RWPE2 (cell line): ENCODE measurements at regions not wholly inside any gene's neighbourhood (a gene's known extent, or its start where the extent isn't known, plus 50 kb on each side); places are given as distances from the start of the nearest gene placed in this dataset.

ENCODE experiments used
- ATAC-seq: fragments of 200-7000 bp; cut with Tn5 transposase; 3 replicates; pipeline ENCODE4 v1.9.1; 2021; ENCODE audit warnings: low read depth
- DNase-seq: peaks from one replicate; pipeline ENCODE4 v3.0.0-alpha.2; 2020; ENCODE audit warnings: low spot score
- H3K27ac ChIP-seq: fragments of 450-650 bp; 2 replicates; pipeline ENCODE4 v1.5.1; 2017; ENCODE audit warnings: mild to moderate bottlenecking; ENCODE audit not compliant: poor library complexity, severe bottlenecking
- H3K27me3 ChIP-seq: fragments of 250-450 bp; sonication (Bioruptor Pico); 2 replicates; pipeline ENCODE4 v1.5.1; 2021; ENCODE audit warnings: mild to moderate bottlenecking, moderate library complexity; ENCODE audit not compliant: insufficient read depth, poor library complexity, severe bottlenecking
- H3K36me3 ChIP-seq: fragments of 250-450 bp; sonication (Bioruptor Pico); 2 replicates; pipeline ENCODE4 v1.5.1; 2020; ENCODE audit warnings: low read depth, mild to moderate bottlenecking, moderate library complexity
- H3K4me1 ChIP-seq: fragments of 250-450 bp; sonication (Bioruptor Pico); 2 replicates; pipeline ENCODE4 v1.5.1; 2021; ENCODE audit warnings: mild to moderate bottlenecking, moderate library complexity; ENCODE audit not compliant: insufficient read depth, poor library complexity, severe bottlenecking
- H3K4me3 ChIP-seq: fragments of 250-450 bp; sonication (Bioruptor Pico); 2 replicates; pipeline ENCODE4 v1.5.1; 2021; ENCODE audit warnings: mild to moderate bottlenecking, moderate library complexity; ENCODE audit not compliant: severe bottlenecking
- H3K9me3 ChIP-seq: fragments of 250-450 bp; sonication (Bioruptor Pico); 2 replicates; pipeline ENCODE4 v1.5.1; 2021; ENCODE audit warnings: mild to moderate bottlenecking, moderate library complexity; ENCODE audit not compliant: severe bottlenecking
- TF ChIP-seq, protein P1 (sequence below): fragments of 450-650 bp; IDR thresholded peaks from one replicate; pipeline ENCODE4 v1.5.1; 2017; ENCODE audit warnings: mild to moderate bottlenecking, moderate library complexity; ENCODE audit not compliant: poor library complexity, severe bottlenecking

DNA sequence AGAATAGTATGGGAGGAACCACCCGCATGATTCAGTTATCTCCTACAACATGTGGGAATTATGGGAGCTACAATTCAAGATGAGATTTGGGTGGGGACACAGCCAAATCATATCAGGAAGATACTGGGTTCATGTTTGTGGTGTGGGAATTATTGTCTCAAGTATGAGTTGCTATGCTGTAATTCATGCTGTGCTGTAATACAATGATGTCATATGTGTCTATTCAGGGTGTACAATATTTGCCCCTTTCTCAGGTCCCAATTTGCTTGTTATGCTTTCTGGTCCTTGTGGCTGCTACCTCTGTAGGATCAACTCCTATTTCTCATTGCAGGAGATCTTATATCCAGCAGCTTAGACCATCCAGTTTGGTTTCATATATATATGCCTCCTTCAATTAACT is 52.2 kb upstream of the ARHGAP20 start:
- TF ChIP-seq, protein P1, sequence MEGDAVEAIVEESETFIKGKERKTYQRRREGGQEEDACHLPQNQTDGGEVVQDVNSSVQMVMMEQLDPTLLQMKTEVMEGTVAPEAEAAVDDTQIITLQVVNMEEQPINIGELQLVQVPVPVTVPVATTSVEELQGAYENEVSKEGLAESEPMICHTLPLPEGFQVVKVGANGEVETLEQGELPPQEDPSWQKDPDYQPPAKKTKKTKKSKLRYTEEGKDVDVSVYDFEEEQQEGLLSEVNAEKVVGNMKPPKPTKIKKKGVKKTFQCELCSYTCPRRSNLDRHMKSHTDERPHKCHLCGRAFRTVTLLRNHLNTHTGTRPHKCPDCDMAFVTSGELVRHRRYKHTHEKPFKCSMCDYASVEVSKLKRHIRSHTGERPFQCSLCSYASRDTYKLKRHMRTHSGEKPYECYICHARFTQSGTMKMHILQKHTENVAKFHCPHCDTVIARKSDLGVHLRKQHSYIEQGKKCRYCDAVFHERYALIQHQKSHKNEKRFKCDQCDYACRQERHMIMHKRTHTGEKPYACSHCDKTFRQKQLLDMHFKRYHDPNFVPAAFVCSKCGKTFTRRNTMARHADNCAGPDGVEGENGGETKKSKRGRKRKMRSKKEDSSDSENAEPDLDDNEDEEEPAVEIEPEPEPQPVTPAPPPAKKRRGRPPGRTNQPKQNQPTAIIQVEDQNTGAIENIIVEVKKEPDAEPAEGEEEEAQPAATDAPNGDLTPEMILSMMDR, result no peak
- DNase-seq (no peak), ATAC-seq (no peak)
- H3K27ac ChIP-seq, result no peak overlapping the region
- no peaks in the 10 kb centered on the region for H3K36me3 ChIP-seq
- no peak overlapping the region for H3K4me3 ChIP-seq
- no peaks in the 10 kb centered on the region for H3K4me1 ChIP-seq
- no peaks in the 10 kb centered on the region for H3K9me3 ChIP-seq
- peaks cover 2% of the 10 kb centered on the region for H3K27me3 ChIP-seq

DNA sequence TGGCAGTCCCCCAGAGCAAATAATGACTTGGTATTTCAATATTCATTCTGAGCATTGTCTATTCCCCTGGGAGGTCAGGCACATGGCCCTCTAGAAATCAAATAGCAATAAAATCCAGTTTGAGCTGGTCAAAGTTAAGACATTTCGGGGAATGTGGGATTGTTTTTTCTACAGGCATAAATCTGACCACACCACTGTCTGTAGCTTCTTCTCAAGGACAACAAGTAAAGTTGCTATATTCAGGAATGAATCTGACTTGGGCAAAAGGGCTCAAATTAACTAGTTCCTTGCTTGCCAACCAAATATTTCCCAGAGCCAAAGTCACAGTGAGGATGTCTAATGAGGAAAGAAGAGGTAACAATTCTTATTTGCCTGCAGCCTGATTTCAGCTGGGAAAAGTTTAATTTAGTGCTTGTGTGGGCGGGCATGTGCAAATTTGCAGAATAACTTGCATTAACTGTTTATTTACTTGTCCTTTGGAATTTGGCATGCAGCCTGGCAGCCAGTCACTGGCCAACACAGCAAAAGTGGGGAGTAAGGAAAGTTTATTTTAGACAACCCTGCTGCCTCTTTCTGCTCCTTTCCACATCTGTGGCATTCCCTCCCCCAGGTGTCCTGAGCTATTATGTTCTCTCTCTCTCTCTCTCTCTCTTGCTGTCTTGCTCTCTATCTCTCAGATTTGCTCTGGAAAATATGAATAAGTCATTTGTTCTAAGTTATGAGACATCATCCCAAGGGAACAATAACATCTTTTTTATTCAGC is 51.2 kb upstream of the ARHGAP20 start:
- Histone ChIP-seq H3K27ac (no peak overlapping the region), H3K36me3 (no peaks in the 10 kb centered on the region), H3K4me3 (no peak overlapping the region), H3K4me1 (no peaks in the 10 kb centered on the region), H3K9me3 (no peaks in the 10 kb centered on the region), H3K27me3 (peaks cover 2% of the 10 kb centered on the region)
- ATAC-seq, result no peak
- no peak for DNase-seq
- TF ChIP-seq, protein P1, result no peak

DNA sequence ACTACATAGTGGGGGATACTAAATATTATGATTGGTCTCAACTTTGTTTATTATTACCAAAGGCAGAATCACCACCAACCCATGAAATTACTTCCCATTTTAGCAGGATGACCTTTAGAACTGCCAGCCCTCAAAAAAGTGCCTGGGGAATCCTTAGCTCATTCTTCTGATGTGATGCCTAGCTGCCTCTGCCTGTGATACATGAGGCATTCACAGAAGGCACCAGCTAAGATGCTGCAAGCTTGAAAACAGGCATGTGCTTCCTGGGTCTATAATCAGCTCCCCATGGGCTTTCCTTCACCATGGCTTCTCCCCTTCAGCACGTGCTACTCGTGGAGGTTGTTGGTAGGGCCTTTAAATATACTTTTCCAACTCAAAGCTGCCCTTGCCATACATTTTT is 50.4 kb upstream of the ARHGAP20 start:
- Histone ChIP-seq H3K4me3 (no peak overlapping the region), H3K4me1 (no peaks in the 10 kb centered on the region), H3K9me3 (no peaks in the 10 kb centered on the region), H3K27me3 (peaks cover 2% of the 10 kb centered on the region), H3K27ac (no peak overlapping the region), H3K36me3 (no peaks in the 10 kb centered on the region)
- no peak for DNase-seq
- no peak for ATAC-seq
- TF ChIP-seq, protein P1, result no peak
